CD4-positive, alpha-beta T cell treated with Interleukin-17A for 1 hour (primary cell): ENCODE measurements at regions not wholly inside any gene's neighbourhood (a gene's known extent, or its start where the extent isn't known, plus 50 kb on each side); places are given as distances from the start of the nearest gene placed in this dataset.

Source experiments
- DNase-seq: peaks from one replicate; pipeline ENCODE4 v3.0.0-alpha.2; 2020

GRCh38 chr6:8539453-8539852 is 104.1 kb upstream of the SLC35B3 start:
- no peak for DNase-seq

- no peak for DNase-seq
These were observed 100.8 kb upstream of the SLC35B3 start for GRCh38 chr6:8536122-8536521.

- DNase-seq: no peak
These were observed 100.2 kb upstream of the SLC35B3 start for GRCh38 chr6:8535519-8535918.

GRCh38 chr6:8530785-8531435 is 95.6 kb upstream of the SLC35B3 start:
- DNase-seq: no peak

GRCh38 chr6:8529250-8529649 is 93.9 kb upstream of the SLC35B3 start:
- no peak for DNase-seq

DNA sequence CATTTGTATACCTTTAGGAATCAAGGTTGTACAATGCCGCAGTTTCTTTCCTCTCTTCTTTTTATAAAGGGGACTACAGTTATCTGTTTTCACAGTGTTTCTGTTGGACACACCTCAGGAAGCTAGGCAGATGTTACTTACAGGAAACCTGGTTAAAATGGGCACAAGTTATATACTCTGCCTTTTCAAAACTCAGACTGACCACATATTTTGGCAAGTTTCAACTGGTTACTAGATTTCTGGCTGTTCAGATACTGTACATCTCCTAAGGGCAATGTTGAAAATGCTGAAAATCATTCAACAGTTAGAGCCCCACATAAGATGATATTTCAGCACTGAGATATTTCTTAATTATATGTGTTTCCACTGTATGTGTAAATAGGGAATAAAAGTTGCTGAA is 92.5 kb upstream of the SLC35B3 start:
- no peak for DNase-seq

DNA sequence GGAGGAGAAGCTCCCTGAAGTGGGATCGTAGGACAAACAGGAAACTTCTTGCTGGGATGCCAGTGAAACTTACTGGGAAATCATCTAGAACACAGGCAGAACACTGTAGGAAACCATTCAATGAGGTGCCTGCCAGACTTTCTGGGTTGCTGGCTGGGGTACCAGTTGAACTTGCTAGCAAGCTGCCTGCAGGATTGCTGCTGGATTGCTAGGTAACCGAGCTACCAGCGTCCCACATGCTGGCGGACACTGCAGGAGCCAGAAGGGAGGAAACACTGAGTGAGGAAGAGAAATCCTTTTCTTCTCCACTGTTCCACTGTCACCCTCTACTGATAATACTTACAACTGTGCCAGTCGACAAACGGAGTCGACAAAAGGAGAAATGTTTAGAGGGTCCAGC is 91.3 kb upstream of the SLC35B3 start:
- DNase-seq: no peak

DNA sequence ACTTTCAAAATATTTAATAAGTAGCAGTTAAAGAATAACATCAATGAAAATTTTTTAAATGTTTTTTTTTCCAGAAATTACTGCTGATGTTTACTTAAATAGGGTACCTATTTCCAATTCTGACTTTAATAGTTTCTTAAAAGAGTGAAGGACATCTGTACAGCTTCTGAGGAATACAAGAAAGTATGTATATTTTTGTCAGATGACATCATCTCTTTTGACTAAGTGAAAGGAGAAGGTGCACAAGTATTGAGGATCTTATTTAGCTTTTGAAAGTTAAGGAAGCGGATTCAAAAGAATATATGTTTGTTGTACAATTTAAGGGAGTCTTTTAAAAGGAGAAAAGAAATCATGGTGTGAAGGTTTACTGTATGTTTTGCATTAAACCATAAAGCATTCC is 90.0 kb upstream of the SLC35B3 start:
- DNase-seq: no peak

DNA sequence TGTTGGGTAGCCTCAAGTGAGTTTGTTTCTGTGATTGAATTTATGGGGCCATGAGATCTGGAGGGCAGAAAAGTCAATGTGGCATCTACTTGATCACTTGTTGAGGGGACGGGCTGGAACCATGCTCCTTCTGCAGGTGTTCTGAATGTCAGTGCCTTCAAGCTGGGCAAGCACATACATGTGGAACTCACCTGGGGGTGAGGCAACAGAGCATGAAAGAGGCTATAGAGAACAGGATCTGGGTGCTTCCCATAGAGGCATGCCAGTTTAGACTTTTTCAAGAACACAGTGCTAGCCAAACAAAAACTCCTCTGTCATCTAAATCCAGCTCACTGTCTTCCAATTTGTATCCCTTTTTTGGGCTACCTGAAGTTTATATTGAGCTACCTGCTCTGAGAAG is 77.8 kb upstream of the SLC35B3 start:
- DNase-seq: no peak

DNA sequence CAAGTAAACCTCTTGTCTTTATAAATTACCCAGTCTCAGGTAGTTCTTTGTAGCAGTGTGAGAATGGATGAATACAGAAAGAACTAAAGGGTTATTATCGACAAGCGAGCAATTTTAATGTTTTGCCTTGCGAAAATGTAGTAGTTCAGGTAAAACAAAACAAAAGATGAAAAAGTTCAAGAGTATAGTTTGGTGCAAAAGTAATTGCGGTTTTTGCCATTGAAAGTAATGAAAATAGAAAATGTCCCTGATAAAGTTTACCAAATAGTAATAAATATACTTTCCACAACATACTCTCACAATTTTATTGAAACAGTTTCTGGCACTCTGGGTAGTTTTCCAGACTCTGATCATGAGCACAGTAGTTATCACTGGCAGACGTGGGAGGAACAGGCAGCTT is 71.9 kb upstream of the SLC35B3 start:
- DNase-seq: no peak

GRCh38 chr6:8506126-8506525 is 70.8 kb upstream of the SLC35B3 start:
- DNase-seq: no peak

DNA sequence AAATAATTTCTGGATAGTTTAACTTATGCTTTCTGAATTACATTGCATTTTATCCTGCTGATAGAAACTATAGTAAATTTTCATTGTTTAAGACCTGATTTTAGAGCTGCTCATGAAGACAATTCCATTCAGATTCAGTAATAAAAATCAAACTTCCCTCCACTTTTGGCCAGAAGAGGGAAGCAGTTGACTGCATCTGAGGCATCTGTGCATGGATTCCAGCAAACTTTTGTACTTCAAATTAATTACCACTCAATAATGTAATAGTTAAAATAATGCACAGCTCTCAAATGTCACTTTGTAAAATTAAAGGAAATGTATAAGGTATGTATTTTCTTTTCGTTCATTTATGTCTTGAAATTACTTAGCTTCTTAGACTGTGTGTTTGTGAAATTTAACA is 64.2 kb upstream of the SLC35B3 start:
- DNase-seq: no peak

GRCh38 chr6:8494730-8495129 is 59.4 kb upstream of the SLC35B3 start:
- DNase-seq: no peak

- no peak for DNase-seq
These were observed 57.3 kb upstream of the SLC35B3 start for GRCh38 chr6:8492536-8493133.
